Caco-2 (cell line): ENCODE measurements at regions not wholly inside any gene's neighbourhood (a gene's known extent, or its start where the extent isn't known, plus 50 kb on each side); places are given as distances from the start of the nearest gene placed in this dataset.

Experiments used
- BruUV-seq: library from RNA; stranded (reverse); fragments of 400-500 nt; replicated peaks from 2 replicates; lab custom pipeline; 2021; lab: Mats Ljungman, UMichigan
- CTCF ChIA-PET: fragments of 300-600 bp; sonication (Branson Sonifier 250); formaldehyde crosslinking; loops from one replicate; lab custom pipeline; 2022; ENCODE audit warnings: antibody characterized with exemption; lab: Charles Lee
- POLR2A ChIA-PET: fragments of 300-600 bp; sonication (Branson Sonifier 250); formaldehyde crosslinking; loops from one replicate; lab custom pipeline; 2022; ENCODE audit warnings: antibody characterized with exemption; lab: Charles Lee
- DNase-seq, 2 experiments: peaks; one replicate each; pipeline versions ENCODE4 v3.0.0 to v3.0.0-alpha.2; 2020 to 2022
- H3K27me3 ChIP-seq: replicated peaks from 2 replicates; pipeline ENCODE4 v1.6.0; 2011; ENCODE audit warnings: low read length; ENCODE audit not compliant: control insufficient read depth, insufficient read depth
- H3K36me3 ChIP-seq: 2 replicates; pipeline ENCODE4 v1.5.1; 2011; ENCODE audit warnings: low read length; ENCODE audit not compliant: control insufficient read depth, insufficient read depth
- H3K4me1 ChIP-seq: fragments of 250-450 bp; sonication (Bioruptor Pico); 2 replicates; pipeline ENCODE4 v1.5.1; 2020; ENCODE audit warnings: mild to moderate bottlenecking
- H3K4me3 ChIP-seq: 2 replicates; pipeline ENCODE4 v1.5.1; 2011; ENCODE audit warnings: low read depth, mild to moderate bottlenecking, control low read depth, low read length
- H3K9me3 ChIP-seq: fragments of 250-450 bp; sonication (Bioruptor Pico); 2 replicates; pipeline ENCODE4 v1.5.1; 2020; ENCODE audit warnings: mild to moderate bottlenecking, moderate library complexity
- H3K27ac Mint-ChIP-seq: one replicate; pipeline ENCODE4 v1.8.0; 2022; ENCODE audit warnings: mixed read lengths; ENCODE audit not compliant: unreplicated experiment
- H3K27me3 Mint-ChIP-seq: one replicate; pipeline ENCODE4 v1.8.0; 2022; ENCODE audit warnings: mixed read lengths; ENCODE audit not compliant: insufficient read depth, unreplicated experiment
- H3K36me3 Mint-ChIP-seq: one replicate; pipeline ENCODE4 v1.8.0; 2022; ENCODE audit warnings: mild to moderate bottlenecking, mixed read lengths; ENCODE audit not compliant: insufficient read depth, unreplicated experiment
- H3K4me1 Mint-ChIP-seq: one replicate; pipeline ENCODE4 v1.8.0; 2022; ENCODE audit warnings: low read depth, mixed read lengths; ENCODE audit not compliant: unreplicated experiment
- H3K4me3 Mint-ChIP-seq: one replicate; pipeline ENCODE4 v1.8.0; 2022; ENCODE audit warnings: mild to moderate bottlenecking, moderate library complexity, mixed read lengths; ENCODE audit not compliant: unreplicated experiment
- H3K9me3 Mint-ChIP-seq: one replicate; pipeline ENCODE4 v1.8.0; 2022; ENCODE audit warnings: mixed read lengths; ENCODE audit not compliant: unreplicated experiment
- intact Hi-C: fragments of 100-400 bp; cut with micrococcal nuclease; formaldehyde crosslinking; loops from one replicate; pipeline ENCODE4 v1.10.0; 2022; ENCODE audit not compliant: unreplicated experiment
- TF ChIP-seq, protein P1 (sequence below), 2 experiments: fragments of 200-600 bp in 1 of 2; IDR thresholded peaks; 1 replicate in 1 of 2; 2 replicates in 1 of 2; pipeline versions ENCODE4 v1.5.1 to v1.8.0; 2011 to 2022; ENCODE audit warnings: antibody characterized with exemption in 1 of 2, control low read depth in 1 of 2, inconsistent platforms in 1 of 2, low read depth in 1 of 2, low read length in 1 of 2, mild to moderate bottlenecking in 1 of 2, moderate library complexity in 1 of 2; ENCODE audit not compliant: insufficient read depth in 1 of 2, severe bottlenecking in 1 of 2, unreplicated experiment in 1 of 2

DNA sequence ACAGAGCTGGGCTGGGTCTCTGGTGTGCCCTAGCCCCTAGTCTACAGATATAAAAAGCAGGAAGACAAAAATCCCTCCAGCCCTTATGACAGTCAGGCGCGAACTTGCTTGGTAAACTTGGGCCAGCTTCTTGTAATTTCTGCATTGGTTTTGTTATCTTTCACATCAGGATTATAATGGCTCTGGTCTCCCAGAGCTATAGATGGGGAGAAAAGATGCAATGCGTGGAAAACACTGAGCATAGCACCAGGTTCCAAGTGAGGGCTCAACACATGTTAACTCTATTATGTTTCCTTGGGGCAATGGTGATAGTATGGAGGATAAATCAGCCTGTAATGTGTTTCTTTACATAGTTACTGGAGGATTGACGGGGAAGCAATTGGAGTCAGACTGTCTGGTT lies 246.8 kb upstream of the KCNG1 start:
- Mint-ChIP-seq H3K4me1 (no peaks in the 10 kb centered on the region), H3K27me3 (peaks cover 4% of the 10 kb centered on the region), H3K36me3 (no peaks in the 10 kb centered on the region), H3K9me3 (peaks cover 4% of the 10 kb centered on the region), H3K4me3 (no peak overlapping the region), H3K27ac (no peak overlapping the region)
- Histone ChIP-seq H3K9me3 (peaks cover 22% of the 10 kb centered on the region), H3K4me1 (no peaks in the 10 kb centered on the region), H3K27me3 (no peaks in the 10 kb centered on the region), H3K36me3 (no peaks in the 10 kb centered on the region), H3K4me3 (no peak overlapping the region)
- POLR2A ChIA-PET, result no interaction called here
- intact Hi-C loops, result no loop called here
- TF ChIP-seq, protein P1, sequence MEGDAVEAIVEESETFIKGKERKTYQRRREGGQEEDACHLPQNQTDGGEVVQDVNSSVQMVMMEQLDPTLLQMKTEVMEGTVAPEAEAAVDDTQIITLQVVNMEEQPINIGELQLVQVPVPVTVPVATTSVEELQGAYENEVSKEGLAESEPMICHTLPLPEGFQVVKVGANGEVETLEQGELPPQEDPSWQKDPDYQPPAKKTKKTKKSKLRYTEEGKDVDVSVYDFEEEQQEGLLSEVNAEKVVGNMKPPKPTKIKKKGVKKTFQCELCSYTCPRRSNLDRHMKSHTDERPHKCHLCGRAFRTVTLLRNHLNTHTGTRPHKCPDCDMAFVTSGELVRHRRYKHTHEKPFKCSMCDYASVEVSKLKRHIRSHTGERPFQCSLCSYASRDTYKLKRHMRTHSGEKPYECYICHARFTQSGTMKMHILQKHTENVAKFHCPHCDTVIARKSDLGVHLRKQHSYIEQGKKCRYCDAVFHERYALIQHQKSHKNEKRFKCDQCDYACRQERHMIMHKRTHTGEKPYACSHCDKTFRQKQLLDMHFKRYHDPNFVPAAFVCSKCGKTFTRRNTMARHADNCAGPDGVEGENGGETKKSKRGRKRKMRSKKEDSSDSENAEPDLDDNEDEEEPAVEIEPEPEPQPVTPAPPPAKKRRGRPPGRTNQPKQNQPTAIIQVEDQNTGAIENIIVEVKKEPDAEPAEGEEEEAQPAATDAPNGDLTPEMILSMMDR (IDR thresholded peaks at IDR 0.05; ENCODE audit: insufficient read depth in 1 of 2, low read depth in 1 of 2, low read length in 1 of 2, severe bottlenecking in 1 of 2, unreplicated experiment in 1 of 2), result no peak
- BruUV-seq, result no TSS peak
- CTCF ChIA-PET, result interaction anchor here (0.6 kb wide), 1 partner anchor 282 kb away, joined by 6 read pairs; no protein-coding TSS in a partner anchor
- DNase-seq, result no peak

DNA sequence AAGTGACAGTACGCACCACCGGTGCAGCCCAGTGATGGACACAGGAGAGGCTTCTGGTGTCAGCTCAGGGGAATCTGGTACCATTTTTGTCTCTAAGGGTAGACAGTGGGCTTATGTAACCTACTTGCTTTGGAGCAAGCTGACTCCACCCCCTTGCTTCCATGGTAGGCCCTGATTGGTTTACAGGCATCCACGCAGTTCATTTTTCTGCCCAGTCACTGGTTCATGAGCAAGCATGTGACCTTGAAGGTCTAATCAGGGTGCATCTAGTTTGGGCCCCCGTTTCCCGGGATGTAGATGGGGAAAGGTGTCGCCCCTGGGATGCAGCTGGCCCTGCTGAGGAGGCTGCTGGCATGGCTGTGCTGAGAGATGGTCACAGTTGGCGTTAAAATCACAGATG lies 244.8 kb upstream of the KCNG1 start:
- Histone ChIP-seq H3K36me3 (no peaks in the 10 kb centered on the region), H3K4me1 (no peaks in the 10 kb centered on the region), H3K9me3 (peaks cover 28% of the 10 kb centered on the region), H3K4me3 (no peak overlapping the region), H3K27me3 (no peaks in the 10 kb centered on the region)
- H3K9me3 Mint-ChIP-seq, result peaks cover 16% of the 10 kb centered on the region
- H3K27me3 Mint-ChIP-seq, result no peaks in the 10 kb centered on the region
- H3K4me3 Mint-ChIP-seq, result no peak overlapping the region
- H3K36me3 Mint-ChIP-seq, result no peaks in the 10 kb centered on the region
- BruUV-seq, result no TSS peak
- TF ChIP-seq, protein P1 (IDR thresholded peaks at IDR 0.05; ENCODE audit: insufficient read depth in 1 of 2, low read depth in 1 of 2, low read length in 1 of 2, severe bottlenecking in 1 of 2, unreplicated experiment in 1 of 2), result no peak
- CTCF ChIA-PET, result no interaction called here
- no peak overlapping the region for H3K27ac Mint-ChIP-seq
- no peaks in the 10 kb centered on the region for H3K4me1 Mint-ChIP-seq
- POLR2A ChIA-PET, result no interaction called here
- DNase-seq, result no peak
- intact Hi-C loops, result no loop called here

DNA sequence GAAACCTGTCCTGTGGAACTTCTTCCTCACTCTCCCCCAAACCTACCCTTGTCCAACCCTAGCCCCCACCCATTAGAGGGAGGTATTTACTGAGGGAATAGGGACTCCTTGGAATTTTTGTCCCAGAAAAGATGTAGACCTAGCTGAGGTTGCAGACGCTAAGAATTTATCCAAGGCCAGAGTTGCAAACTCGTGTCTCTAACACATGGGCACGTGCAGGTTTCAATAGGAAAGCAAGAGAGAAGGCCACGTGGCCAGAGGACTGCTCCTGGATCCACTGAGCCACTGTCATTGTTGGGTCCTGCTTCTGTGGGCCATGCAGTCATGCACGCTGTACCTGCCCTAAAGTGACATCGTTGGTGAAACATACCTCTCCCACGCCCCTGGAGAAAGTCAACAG lies 243.4 kb upstream of the KCNG1 start:
- peaks cover 7% of the 10 kb centered on the region for H3K4me1 Mint-ChIP-seq
- ChIA-PET POLR2A (no interaction called here), CTCF (no interaction called here)
- H3K36me3 ChIP-seq, result no peaks in the 10 kb centered on the region
- H3K27ac Mint-ChIP-seq, result no peak overlapping the region
- no peaks in the 10 kb centered on the region for H3K27me3 Mint-ChIP-seq
- no peaks in the 10 kb centered on the region for H3K4me1 ChIP-seq
- H3K4me3 Mint-ChIP-seq, result no peak overlapping the region
- no peak for DNase-seq
- no TSS peak for BruUV-seq
- H3K36me3 Mint-ChIP-seq, result no peaks in the 10 kb centered on the region
- peaks cover 22% of the 10 kb centered on the region for H3K9me3 ChIP-seq
- H3K27me3 ChIP-seq, result no peaks in the 10 kb centered on the region
- no peak overlapping the region for H3K4me3 ChIP-seq
- peaks cover 16% of the 10 kb centered on the region for H3K9me3 Mint-ChIP-seq
- intact Hi-C loops, result no loop called here
- TF ChIP-seq, protein P1 (IDR thresholded peaks at IDR 0.05; ENCODE audit: insufficient read depth in 1 of 2, low read depth in 1 of 2, low read length in 1 of 2, severe bottlenecking in 1 of 2, unreplicated experiment in 1 of 2), result no peak
